Astrocyte of the hippocampus (primary cell): ENCODE measurements at regions not wholly inside any gene's neighbourhood (a gene's known extent, or its start where the extent isn't known, plus 50 kb on each side); places are given as distances from the start of the nearest gene placed in this dataset.
A peak's percentile ranks its signal among the peaks of the same experiment; 100 is the strongest.
"Not testable (repeated sequence)": the region's sequence is repeated elsewhere in the genome, so short reads cannot be mapped to it uniquely, and the experiment has no call there.

ENCODE experiments used
- DNase-seq: peaks from one replicate; pipeline ENCODE4 v3.0.0; 2011; ENCODE audit warnings: low read depth, low spot score

DNA sequence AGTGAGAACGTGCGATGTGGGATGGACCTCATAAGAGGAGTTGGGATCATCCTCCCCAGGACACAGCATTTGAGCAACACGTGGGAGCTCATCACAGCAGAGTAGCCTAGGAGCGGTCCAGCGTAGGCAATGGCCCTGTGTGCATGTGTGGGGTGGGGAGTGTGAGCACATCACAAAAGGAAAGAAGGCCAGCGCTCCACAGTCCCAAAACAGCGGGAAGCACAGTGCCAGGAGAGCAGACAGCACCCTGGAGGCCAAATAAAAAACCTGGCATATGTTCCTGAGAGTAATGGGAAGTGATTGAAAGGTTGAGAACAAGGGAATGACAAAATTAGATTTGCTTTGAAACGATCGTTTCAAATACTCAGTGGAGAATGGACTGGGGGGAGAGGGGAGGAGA, 226.0 kb downstream of the C7orf25 start:
- no peak for DNase-seq

DNA sequence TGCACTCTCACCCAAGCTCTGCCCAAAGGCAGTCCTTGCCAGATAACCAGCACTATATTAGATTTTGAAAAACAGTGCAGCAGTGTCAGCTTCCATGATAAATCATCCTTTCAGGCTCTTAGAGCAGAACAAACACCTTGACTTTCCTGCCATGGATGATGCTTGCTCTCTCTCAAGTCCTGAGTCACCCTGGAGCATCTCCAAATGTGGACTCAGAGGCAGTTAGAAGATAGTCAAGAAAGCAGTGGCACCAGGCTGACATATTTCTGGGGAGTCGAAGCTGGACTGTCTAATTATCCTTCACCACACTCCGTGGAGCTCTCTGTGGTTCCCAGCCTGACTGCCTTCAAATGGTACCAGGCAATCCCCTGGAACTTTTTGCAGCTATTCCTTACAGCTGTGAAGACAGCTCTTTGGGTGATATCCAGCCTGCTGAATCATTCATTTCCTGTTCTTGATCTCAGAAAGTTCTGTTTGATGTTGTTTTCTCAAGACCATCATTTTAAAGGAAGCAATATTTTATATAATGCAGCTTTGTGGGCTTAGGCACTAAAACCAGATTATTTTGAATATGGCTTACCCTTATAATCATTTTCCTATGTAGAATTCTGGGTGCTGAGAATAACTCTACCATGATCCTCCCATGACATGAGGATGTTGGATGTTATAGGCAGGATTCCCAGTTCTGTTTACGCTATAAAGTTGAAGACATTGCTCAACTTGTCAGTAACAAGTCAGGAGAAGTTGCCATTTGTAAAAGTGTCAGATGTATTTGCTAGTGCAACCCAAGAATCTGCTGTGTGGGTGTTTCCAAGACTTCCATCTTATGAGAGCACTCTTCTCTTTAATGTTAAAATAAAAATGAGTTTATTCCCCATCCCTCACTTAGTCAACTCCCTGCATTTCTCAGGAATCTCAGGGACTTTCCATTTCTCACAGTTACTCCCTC, 233.8 kb downstream of the C7orf25 start:
- peak; percentile 80 for DNase-seq

DNA sequence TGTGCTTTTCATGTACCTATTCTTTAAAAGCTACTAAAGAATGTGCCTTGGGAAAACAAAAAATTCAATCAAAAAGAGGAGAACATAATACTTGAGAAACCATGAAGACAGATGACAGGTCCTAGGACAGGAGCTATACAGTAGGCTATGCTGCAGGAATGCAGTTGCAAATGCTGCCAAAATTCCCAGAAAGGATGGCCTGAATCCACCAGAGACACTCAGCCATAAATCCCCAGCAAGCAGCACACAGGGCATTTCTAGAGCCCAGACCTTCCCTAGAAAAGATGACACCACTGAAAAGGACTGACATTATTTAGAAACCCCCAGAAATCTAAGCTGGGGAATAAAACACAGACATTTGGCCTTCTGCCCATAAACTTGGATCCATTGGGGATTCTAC, 237.3 kb downstream of the C7orf25 start:
- DNase-seq = no peak

DNA sequence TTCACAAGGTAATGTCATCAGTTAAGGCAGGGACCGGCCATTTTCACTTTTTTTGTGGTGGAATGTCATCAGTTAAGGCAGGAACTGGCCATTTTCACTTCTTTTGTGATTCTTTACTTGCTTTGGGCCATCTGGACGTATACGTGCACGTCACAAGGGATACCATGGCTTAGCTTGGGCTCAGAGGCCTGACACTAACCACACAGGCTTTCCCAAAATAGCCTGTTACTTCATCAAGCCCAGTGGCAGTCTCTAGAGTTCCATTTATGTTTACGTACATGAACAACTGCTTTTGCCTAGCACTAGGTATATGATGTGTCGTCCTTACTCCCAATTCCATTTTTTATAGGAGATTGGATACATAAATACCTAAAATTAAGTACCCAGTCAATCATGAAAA, 237.9 kb downstream of the C7orf25 start:
- no peak for DNase-seq

DNA sequence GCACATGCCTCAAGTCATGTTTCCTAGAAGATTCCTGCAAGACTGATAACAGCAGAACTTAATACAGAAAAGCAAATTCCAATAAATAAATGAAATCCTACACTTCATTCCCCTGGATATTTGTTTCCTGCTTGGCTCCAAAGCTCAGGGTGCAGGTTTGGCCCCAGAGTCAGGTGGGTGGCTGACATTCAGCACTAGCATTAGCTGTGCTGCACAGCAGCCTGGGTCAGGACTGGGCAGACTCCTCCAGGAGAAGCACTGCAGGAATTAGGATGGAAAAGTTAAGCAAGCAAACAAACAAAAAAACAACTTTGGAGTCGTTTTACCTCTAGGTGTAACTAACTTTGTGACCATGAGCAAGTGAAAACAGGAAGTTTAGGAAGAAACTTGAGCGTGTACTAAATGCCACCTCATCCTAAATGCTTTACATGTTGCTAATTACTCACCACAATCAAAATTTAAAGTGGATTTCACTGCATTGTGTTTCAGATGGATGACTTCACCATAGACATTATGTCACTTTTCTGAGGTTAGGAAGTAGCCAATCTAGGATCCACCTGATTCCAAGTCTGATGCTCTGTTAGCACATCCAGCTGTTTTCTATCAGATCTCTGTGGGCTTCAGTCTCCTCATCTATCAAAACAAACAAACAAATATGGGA, 239.4 kb downstream of the C7orf25 start:
- no peak for DNase-seq

DNA sequence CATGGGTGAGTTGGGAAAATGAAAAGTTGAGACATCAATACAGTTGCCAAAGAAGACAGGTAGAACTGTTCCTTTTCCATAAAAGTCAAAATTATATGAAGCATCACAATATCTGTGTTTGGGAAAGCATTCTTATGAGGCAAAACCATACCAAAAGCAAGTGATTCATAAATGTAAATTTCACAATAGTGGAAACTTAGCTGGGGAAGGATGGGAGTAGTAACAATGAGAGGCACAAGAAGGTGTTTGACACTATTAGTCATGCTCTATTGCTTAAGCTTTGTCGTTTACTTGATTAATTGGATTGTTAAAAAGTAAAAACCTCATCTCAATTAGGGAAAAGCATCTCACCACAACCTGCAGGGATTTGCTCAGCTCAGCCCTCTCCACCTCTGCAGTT, 240.2 kb downstream of the C7orf25 start:
- DNase-seq = no peak

DNA sequence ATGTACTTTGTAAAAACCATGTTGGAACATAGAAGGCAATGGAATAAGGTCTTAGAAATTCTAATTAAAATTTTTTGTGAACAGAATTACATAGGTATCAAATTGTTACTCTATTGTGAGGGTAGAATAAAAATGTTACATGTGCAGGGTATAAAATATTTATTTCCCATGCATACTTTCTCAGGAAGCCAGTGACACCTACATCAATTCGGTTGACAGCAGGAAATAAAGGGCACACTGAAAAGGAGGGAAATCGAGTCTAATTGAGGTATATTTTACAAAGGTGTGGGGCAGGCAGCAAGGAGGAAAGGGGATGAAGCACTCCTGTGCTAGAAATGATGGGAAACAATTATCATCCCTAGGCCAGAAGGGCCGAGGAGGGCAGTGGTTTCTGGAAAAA, 244.9 kb downstream of the C7orf25 start:
- DNase-seq = no peak

DNA sequence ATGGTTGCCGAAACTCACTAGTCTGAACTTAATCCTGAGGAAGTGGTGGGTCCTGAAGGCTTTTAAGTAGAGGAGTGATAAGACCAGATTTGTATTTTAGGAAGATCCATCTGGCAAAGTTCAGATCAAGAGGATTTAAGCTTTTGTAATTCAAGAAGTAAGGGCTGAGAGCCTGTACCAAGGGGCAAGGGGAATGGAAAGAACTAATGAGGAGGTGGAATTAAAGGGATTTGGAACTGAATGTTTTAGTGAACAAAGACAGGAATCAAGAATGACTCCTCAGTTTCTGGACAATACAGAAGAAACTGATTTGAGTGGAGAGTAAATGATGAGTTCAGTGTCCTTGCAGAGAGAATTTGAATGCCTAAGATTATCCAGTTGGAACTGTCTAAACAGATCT, 249.0 kb downstream of the C7orf25 start:
- no peak for DNase-seq

DNA sequence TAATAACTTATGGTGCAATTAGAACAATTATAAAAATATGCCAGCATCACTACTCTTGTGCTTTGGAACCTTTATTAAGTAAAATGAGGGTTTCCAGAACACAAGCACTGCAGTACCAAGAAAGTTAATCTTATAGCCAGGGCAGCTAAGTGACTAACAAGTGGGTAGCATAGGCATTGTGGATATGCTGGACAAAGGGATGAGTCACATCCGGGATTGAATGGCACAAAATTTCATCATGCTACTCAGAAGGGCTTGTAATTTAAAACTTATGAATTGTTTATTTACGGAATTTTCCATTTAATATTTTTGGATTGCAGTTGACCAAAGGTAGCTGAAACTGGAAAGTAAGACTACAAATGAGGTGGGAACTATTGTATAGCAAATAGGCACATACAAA, 250.6 kb downstream of the C7orf25 start:
- DNase-seq = peak; percentile 41

DNA sequence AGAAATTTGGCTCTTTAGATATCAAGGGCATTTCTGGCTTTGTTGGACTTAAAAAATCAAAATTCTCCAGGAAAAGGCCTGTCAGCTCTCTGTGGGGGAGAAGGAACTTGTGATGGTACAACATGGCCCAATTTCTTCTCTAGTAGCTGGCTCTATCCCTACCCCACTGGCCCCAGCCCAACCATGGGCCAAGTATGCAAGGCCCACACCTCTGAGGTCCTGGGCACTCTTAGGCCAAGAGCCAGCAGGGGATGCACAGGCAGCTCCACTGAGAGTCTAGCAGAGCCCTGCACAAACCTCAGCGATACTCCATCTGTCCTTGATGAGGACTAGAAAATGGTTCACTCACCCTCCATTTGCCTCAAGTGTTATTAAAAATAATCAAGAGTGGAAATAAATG, 261.2 kb downstream of the C7orf25 start:
- DNase-seq = no peak

DNA sequence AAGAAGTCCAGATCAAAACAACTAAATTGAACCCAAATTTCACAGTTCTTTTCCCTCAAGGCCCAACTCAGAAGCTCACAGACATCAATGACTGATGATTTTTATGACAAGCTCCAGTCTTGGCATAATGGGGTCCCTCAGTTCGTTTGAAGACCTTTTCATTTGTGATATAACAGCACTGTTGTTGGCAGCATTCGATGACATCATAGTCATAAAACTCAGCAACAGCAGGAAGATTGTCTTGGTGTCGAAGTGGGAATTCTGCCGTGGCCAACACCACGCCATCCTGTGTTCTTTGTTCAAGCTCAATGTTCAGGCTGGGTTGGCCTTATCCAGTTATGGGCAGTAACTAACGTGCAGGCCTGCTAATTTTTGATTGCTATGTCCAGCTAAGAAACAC, 261.7 kb downstream of the C7orf25 start:
- no peak for DNase-seq

DNA sequence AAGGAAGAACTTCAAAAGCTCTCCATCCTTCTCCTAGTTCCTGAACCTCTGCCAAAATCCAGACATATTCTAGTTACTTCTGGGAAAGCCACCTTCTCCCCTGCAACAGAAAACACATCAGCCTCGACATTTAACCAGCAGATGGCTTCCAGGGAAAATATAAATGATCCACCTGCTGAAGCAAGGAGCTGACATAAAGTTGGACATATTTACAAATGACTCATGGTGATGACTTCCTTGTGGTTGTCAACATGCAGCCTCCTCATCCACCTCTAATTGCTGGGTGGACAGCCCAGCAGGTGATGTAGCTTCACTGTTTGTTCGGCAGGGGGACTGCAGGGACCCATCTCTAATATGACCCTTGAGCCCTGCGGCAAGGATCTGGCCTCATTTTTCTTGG, 266.0 kb downstream of the C7orf25 start:
- no peak for DNase-seq

DNA sequence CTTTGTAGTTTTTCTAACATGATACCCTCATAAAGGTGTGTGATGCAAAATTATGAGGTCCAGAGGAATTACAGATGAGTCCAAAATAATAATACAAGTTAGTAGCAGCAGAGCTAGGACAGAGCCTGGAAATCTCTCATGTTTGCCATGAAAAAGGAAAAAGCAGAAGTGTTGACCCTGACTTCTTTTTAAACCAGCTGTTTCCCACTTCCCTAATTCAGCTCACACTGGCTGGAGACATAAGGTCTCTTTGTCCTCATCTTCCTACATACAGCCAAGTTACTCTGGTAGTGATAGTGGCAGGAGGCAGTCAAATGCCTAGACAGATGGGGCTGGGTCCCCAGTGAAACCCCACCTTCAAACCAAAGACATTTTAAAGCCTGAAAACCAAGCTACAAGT, 269.2 kb downstream of the C7orf25 start:
- no peak for DNase-seq

DNA sequence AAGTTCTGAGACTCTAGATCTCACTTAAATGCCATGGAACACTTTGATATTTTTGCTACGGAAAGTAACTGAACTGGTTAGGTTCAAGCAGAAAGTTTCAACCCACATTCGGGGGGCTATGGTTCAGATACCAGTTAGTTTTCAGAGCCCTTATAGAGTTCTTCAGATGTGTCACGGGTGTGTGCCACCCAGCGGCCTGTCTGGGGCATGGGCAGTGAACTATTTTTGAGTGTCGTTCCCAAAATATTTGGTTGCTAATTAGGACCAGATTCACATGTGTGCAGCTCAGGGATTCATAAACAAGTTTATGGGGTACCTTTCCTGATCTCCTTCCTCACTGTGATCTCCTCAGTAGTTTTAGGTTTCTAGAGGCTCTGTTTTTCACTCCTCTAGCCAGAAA, 271.9 kb downstream of the C7orf25 start:
- no peak for DNase-seq

DNA sequence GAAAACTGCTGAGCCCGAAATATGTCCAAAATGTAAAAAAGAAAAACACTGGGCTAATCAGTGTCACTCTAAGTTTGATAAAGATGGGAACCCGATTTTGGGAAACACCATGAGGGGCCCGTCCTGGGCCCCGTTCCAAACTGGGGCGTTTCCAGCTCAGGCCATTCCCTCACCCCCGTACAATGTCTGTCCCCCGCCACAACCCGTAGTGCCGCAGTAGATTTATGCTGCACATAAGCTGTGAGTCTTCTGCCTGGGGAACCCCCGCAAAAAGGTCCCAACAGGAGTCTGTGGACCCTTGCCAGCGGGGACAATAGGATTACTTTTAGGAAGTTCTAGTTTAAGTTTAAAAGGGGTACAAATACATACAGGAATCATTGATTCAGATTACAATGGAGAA, 275.5 kb downstream of the C7orf25 start:
- not testable (repeated sequence) for DNase-seq

DNA sequence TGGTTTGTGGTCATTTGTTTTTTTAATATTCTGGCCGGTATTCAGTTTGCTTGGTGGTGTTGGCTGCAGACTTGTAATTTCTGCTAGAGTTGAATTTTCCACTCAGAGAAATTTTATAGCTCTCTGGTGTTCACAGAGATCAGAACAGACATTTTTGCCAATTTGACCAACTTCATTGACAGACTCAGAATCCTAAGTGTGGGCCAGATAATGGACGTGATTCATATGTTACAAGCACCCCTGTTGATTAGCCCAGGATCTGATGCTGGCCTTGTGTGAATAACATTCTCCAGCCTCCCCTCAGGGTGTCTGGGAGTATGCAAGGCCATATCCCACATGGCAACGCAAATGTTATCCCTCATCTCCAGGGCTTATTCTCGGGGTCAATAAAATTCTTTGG, 283.8 kb downstream of the C7orf25 start:
- DNase-seq = no peak

DNA sequence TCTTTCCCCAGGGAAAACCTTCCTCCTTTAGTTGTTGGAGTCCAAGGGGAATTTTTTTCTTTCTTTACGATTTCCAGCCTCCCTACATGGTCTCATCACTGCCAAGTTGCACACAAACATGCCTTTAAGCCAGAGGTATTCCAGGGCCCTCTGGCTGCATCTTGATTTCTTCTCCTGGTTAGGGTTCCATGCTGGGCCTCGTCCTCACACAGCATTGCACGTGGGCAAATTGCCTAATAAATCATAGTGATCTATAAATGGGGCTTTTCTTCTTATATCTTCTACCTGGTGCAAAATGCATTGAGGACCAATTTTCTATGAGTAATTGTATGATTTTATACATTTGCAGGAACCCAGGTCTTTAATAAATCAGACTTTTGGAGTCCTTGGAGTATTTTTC, 284.2 kb downstream of the C7orf25 start:
- no peak for DNase-seq

DNA sequence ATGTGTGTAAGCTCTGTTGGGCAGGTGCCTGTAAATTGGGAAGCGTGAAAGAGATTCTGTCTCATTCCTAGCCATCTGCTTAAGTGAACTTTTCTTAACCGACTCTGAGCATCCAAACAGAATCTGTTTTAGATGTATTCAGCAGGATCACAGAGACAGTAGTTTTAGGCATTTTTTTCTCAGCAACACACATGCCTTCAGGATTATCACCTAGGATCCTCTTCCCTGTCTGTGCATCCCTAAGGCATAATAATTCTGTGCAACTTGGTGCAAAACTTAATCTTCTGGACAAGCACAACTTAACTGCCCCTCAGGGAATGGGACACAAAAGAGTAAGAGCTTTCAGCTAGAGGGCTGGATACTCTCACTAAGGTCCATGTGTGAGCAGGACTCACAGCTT, 284.8 kb downstream of the C7orf25 start:
- no peak for DNase-seq

DNA sequence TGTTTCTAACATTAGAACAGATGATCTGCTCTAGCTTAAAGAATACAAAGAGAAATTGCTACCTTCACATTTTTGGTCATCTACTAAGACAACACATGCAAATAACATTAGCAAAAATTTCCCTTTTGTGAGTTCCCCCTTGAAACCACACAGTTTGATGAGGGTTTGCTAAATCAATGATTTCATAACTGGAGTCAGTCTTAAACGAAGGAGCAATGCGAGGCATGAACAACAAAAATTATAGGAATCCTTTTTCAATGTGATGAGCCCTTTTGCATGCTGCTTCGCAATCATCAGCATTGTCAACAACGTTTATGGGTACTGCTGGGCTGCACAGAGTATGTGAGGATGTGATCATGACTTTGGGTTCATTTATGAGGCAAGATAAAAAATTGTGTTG, 286.4 kb downstream of the C7orf25 start:
- no peak for DNase-seq

DNA sequence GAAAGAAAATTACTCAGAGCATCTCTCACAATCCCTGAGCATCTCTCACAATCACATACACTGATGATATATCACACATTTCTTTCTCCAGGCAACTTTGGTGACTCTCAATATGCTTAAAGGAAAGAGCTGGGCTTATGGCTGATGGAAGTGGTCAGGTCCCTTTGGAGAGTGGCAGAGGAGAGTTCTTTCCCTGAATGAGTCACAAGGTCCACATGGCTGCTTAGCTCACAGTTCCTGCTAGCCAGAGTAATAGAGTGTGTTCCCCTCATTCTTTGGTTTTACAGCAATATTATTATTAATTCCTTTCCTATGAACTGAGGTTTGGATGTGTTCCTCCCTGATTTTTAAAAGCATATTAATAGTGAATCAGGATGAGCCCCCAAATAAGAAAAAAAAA, 287.4 kb downstream of the C7orf25 start:
- peak; percentile 10 for DNase-seq

DNA sequence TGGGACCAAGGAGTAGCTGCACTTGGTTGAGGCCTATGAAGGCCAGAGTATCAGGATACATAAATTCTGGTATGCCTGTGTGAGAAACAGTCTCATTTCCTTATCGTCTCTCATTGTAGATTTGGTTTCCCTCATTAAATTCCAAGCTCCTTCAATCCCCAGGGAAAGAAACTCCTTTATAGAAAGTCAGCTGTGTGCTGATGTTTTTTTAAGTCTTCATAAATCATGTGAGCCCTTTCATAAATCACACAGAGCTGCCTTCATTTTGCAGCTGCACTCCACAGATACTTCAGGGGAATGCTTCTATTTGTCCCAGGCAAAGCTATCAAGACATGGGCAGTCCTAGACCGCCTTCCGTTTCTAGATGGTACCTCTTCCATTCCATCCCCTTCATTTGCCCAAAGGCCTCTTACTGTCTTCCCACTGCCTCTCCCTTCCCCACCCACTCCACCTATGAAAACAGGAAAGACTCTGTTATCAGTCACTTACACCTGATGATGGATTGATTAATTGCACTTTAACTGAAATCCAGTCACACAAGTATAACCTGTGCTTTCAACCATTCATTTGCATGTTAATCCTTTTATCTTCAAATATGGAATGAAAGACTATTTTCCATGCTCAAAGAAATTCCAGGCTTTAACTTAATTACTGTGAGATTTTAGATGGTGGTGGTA, 290.2 kb downstream of the C7orf25 start:
- DNase-seq = no peak

DNA sequence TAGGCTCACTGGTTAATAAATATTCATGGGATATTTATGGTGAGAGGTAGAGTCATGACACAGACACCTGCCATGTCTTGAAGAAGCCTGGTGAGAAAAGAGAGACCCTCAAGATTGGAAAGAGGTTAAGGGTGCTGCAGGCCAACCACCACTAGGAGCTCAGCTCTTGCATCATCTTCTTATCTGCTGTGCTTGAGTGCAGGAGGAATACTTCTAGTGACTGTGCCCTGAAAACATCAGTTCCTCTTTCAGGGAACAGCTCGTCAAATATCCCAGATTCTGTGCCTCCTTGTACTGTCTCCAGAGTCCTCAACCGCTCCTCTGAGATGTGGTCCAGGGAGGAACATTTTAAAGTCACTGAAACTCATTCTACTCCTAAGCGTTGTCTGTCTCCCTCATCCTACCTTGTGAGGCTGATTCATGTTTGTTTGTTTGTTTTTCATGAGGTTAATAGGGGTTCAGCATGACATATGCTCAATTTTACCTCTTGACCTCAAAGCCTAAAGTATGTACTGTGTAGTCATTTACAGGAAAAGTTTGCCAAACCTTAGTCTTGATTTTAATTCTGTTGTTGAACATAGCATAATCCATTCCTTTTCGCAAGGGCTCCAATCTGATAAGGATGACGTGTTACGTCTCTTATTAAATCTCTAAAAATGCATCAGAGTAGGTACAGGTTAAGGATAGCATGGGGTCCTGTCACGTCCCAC, 293.1 kb downstream of the C7orf25 start:
- DNase-seq = no peak
